HG03108 (cell line): ENCODE measurements at regions not wholly inside any gene's neighbourhood (a gene's known extent, or its start where the extent isn't known, plus 50 kb on each side); places are given as distances from the start of the nearest gene placed in this dataset.

Experiments used
- ATAC-seq: cut with Tn5 transposase; IDR thresholded peaks from one replicate; pipeline ENCODE4 v1.9.1; 2021; ENCODE audit warnings: moderate library complexity; ENCODE audit not compliant: unreplicated experiment

GRCh38 chr2:104432401-104432800 is 421.5 kb upstream of the POU3F3 start:
- ATAC-seq, result no peak

- no peak for ATAC-seq
These were observed 420.9 kb upstream of the POU3F3 start for GRCh38 chr2:104432991-104433390.

- no peak for ATAC-seq
These were observed 420.3 kb upstream of the POU3F3 start for GRCh38 chr2:104433657-104434056.

GRCh38 chr2:104434318-104434792 is 419.6 kb upstream of the POU3F3 start:
- ATAC-seq, result peak; percentile 66

- ATAC-seq, result no peak
These were observed 418.9 kb upstream of the POU3F3 start for GRCh38 chr2:104434966-104435365.

GRCh38 chr2:104438481-104438880 is 415.4 kb upstream of the POU3F3 start:
- ATAC-seq, result no peak

- no peak for ATAC-seq
These were observed 410.8 kb upstream of the POU3F3 start for GRCh38 chr2:104443145-104443544.

- no peak for ATAC-seq
These were observed 409.5 kb upstream of the POU3F3 start for GRCh38 chr2:104444392-104444791.

GRCh38 chr2:104444889-104445288 is 409.0 kb upstream of the POU3F3 start:
- ATAC-seq, result no peak

GRCh38 chr2:104447831-104448434 is 406.0 kb upstream of the POU3F3 start:
- ATAC-seq, result no peak

- ATAC-seq, result no peak
These were observed 405.1 kb upstream of the POU3F3 start for GRCh38 chr2:104448661-104449440.

GRCh38 chr2:104452558-104452957 is 401.4 kb upstream of the POU3F3 start:
- ATAC-seq, result no peak

- ATAC-seq, result no peak
These were observed 391.2 kb upstream of the POU3F3 start for GRCh38 chr2:104462731-104463130.

- no peak for ATAC-seq
These were observed 387.9 kb upstream of the POU3F3 start for GRCh38 chr2:104465981-104466380.

- no peak for ATAC-seq
These were observed 385.1 kb upstream of the POU3F3 start for GRCh38 chr2:104468846-104469245.

- ATAC-seq, result no peak
These were observed 381.8 kb upstream of the POU3F3 start for GRCh38 chr2:104472076-104472475.

- ATAC-seq, result no peak
These were observed 380.4 kb upstream of the POU3F3 start for GRCh38 chr2:104473546-104473945.

- ATAC-seq, result no peak
These were observed 379.2 kb upstream of the POU3F3 start for GRCh38 chr2:104474716-104475115.

GRCh38 chr2:104476075-104476474 is 377.8 kb upstream of the POU3F3 start:
- no peak for ATAC-seq

- ATAC-seq, result no peak
These were observed 377.3 kb upstream of the POU3F3 start for GRCh38 chr2:104476563-104476988.

GRCh38 chr2:104481341-104481740 is 372.6 kb upstream of the POU3F3 start:
- no peak for ATAC-seq

GRCh38 chr2:104487366-104487765 is 366.5 kb upstream of the POU3F3 start:
- ATAC-seq, result no peak
